ENCODE measurements at regions not wholly inside any gene's neighbourhood (a gene's known extent, or its start where the extent isn't known, plus 50 kb on each side); places are given as distances from the start of the nearest gene placed in this dataset.
"Not testable (repeated sequence)": the region's sequence is repeated elsewhere in the genome, so short reads cannot be mapped to it uniquely, and the experiment has no call there.

DNA sequence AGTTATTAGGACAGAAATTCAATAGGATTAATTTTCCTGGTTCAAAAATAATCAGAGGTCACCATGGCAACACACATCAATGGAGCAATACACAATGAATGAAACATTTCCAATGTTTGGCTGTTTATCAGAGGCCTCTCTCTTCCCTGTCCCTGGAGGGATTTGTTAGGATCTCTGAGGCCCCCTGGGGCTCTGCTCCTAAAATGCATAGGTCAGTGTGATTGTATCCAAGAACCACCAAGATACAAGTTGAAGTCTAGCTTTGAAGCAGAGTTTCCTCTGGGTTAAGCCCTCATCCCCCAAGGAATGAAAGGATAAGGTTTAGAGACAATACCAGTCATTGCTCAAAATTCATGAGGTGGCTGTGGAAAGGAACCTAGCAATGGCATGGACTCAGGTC lies 561.2 kb upstream of the C16orf82 start:
- Histone ChIP-seq H3K4me3 (no peak overlapping the region), H3K9ac (no peak overlapping the region), H3K4me2 (no peak overlapping the region), H3F3A (ENCODE audit: low read depth) (no peaks in the 10 kb centered on the region), H3K4me1 (no peaks in the 10 kb centered on the region), H3K79me2 (ENCODE audit: low read depth) (no peaks in the 10 kb centered on the region), H3K27ac (no peak overlapping the region), H3K27me3 (no peaks in the 10 kb centered on the region), H2AFZ (replicated peaks) (no peak overlapping the region), H3K9me3 (ENCODE audit: low read depth) (no peaks in the 10 kb centered on the region), H3K36me3 (no peaks in the 10 kb centered on the region), H4K20me1 (ENCODE audit: low read depth) (no peaks in the 10 kb centered on the region)
- TF ChIP-seq EZH2phosphoT487 (IDR thresholded peaks at IDR 0.05) = no peak
- DNase-seq (ENCODE audit: low spot score) = peak; percentile 26
- peak overlapping the region; percentile 29 for H3K27ac Mint-ChIP-seq
- H3K4me1 Mint-ChIP-seq = peaks cover 18% of the 10 kb centered on the region
- H3K27me3 Mint-ChIP-seq (ENCODE audit: insufficient read depth, low read depth) = peaks cover 10% of the 10 kb centered on the region
- no peaks in the 10 kb centered on the region for H3K9me3 Mint-ChIP-seq
- H3K36me3 Mint-ChIP-seq = no peaks in the 10 kb centered on the region
- H3K4me3 Mint-ChIP-seq = no peak overlapping the region

DNA sequence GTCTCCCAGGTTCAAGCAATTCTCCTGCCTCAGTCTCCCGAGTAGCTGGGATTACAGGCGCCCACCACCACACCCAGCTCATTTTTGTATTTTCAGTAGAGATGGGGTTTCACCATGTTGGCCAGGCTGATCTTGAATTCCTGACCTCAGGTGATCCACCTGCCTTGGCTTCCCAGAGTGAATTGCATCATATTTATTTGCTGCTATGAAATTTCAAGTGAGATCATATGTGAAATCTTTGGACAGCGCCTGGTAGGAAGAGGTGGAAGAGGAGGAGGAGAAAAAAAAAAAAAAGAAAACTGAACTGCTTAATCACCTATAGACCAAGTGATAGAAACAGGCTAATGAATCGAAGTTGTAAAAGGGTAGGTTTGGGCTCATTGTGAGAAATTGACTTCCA lies 557.8 kb upstream of the C16orf82 start:
- not testable (repeated sequence) for H4K20me1 ChIP-seq (ENCODE audit: low read depth); DNase-seq (ENCODE audit: low spot score); H3K27ac Mint-ChIP-seq; H3K4me3 Mint-ChIP-seq; H3K27ac ChIP-seq; H3K4me1 ChIP-seq; H3K36me3 Mint-ChIP-seq; H3K9ac ChIP-seq; H3K36me3 ChIP-seq; H3F3A ChIP-seq (ENCODE audit: low read depth); H3K27me3 ChIP-seq; H3K79me2 ChIP-seq (ENCODE audit: low read depth); H3K4me2 ChIP-seq; H3K4me3 ChIP-seq; H3K27me3 Mint-ChIP-seq (ENCODE audit: insufficient read depth, low read depth); H3K9me3 ChIP-seq (ENCODE audit: low read depth); H2AFZ ChIP-seq (replicated peaks); H3K9me3 Mint-ChIP-seq
- H3K4me1 Mint-ChIP-seq = peaks cover 15% of the 10 kb centered on the region

DNA sequence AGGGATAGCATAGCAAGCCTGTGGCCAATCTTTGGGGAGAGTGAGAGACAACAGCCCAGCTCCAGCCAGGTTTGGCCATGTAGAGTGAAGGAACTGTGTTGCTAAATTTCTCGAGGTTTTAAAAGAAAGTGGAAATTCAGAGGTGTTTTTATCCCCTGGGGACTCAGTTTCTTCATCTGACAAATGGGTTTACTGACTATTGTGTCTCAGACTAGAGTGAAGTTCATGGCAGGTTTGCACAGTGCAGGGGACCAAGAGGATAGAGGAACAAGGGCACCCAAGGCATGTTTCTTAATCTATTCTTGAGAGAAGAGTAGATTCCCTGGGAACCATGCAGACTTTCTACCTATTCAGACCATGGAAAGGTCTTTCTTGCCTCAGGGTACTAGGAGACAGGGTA lies 555.8 kb upstream of the C16orf82 start:
- H3K9me3 Mint-ChIP-seq = no peaks in the 10 kb centered on the region
- no peaks in the 10 kb centered on the region for H3K36me3 ChIP-seq
- H3K9ac ChIP-seq = no peak overlapping the region
- H3K36me3 Mint-ChIP-seq = no peaks in the 10 kb centered on the region
- H3K4me1 Mint-ChIP-seq = peaks cover 4% of the 10 kb centered on the region
- no peak overlapping the region for H3K4me2 ChIP-seq
- no peak overlapping the region for H3K4me3 ChIP-seq
- H3K27ac Mint-ChIP-seq = no peak overlapping the region
- H3K79me2 ChIP-seq (ENCODE audit: low read depth) = no peaks in the 10 kb centered on the region
- H2AFZ ChIP-seq (replicated peaks) = no peak overlapping the region
- no peaks in the 10 kb centered on the region for H3K27me3 ChIP-seq
- no peaks in the 10 kb centered on the region for H3F3A ChIP-seq (ENCODE audit: low read depth)
- H4K20me1 ChIP-seq (ENCODE audit: low read depth) = no peaks in the 10 kb centered on the region
- TF ChIP-seq, protein P1, sequence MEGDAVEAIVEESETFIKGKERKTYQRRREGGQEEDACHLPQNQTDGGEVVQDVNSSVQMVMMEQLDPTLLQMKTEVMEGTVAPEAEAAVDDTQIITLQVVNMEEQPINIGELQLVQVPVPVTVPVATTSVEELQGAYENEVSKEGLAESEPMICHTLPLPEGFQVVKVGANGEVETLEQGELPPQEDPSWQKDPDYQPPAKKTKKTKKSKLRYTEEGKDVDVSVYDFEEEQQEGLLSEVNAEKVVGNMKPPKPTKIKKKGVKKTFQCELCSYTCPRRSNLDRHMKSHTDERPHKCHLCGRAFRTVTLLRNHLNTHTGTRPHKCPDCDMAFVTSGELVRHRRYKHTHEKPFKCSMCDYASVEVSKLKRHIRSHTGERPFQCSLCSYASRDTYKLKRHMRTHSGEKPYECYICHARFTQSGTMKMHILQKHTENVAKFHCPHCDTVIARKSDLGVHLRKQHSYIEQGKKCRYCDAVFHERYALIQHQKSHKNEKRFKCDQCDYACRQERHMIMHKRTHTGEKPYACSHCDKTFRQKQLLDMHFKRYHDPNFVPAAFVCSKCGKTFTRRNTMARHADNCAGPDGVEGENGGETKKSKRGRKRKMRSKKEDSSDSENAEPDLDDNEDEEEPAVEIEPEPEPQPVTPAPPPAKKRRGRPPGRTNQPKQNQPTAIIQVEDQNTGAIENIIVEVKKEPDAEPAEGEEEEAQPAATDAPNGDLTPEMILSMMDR (IDR thresholded peaks at IDR 0.05) = no peak
- no peak for TF ChIP-seq EZH2phosphoT487 (IDR thresholded peaks at IDR 0.05)
- TF ChIP-seq EZH2 (IDR thresholded peaks at IDR 0.05) = no peak
- H3K27me3 Mint-ChIP-seq (ENCODE audit: insufficient read depth, low read depth) = peaks cover 4% of the 10 kb centered on the region
- H3K4me3 Mint-ChIP-seq = no peak overlapping the region
- H3K4me1 ChIP-seq = no peaks in the 10 kb centered on the region
- no peaks in the 10 kb centered on the region for H3K9me3 ChIP-seq (ENCODE audit: low read depth)
- no peak for DNase-seq (ENCODE audit: low spot score)
- no peak overlapping the region for H3K27ac ChIP-seq

- Histone ChIP-seq H3K9ac (no peak overlapping the region), H2AFZ (replicated peaks) (no peak overlapping the region), H3K27me3 (no peaks in the 10 kb centered on the region), H3K9me3 (ENCODE audit: low read depth) (no peaks in the 10 kb centered on the region), H4K20me1 (ENCODE audit: low read depth) (no peaks in the 10 kb centered on the region), H3K4me2 (no peak overlapping the region), H3K4me1 (no peaks in the 10 kb centered on the region), H3K36me3 (no peaks in the 10 kb centered on the region), H3K79me2 (ENCODE audit: low read depth) (no peaks in the 10 kb centered on the region), H3K4me3 (no peak overlapping the region), H3K27ac (no peak overlapping the region), H3F3A (ENCODE audit: low read depth) (no peaks in the 10 kb centered on the region)
- Mint-ChIP-seq H3K9me3 (no peaks in the 10 kb centered on the region), H3K27ac (peak overlapping the region; percentile 10), H3K36me3 (no peaks in the 10 kb centered on the region), H3K4me3 (no peak overlapping the region), H3K27me3 (ENCODE audit: insufficient read depth, low read depth) (peaks cover 8% of the 10 kb centered on the region), H3K4me1 (no peaks in the 10 kb centered on the region)
- TF ChIP-seq, protein P1 (IDR thresholded peaks at IDR 0.05) = no peak
- TF ChIP-seq EZH2 (IDR thresholded peaks at IDR 0.05) (no peak), EZH2phosphoT487 (IDR thresholded peaks at IDR 0.05) (no peak)
- no peak for DNase-seq (ENCODE audit: low spot score)
Observed at GRCh38 chr16:26511463-26511862, 555.3 kb upstream of the C16orf82 start.
